Stimulated activated CD8-positive, alpha-beta memory T cell treated with anti-CD3 and anti-CD28 coated beads, Interleukin-4, amount 100 ng/mL, for 48 hours (primary cell): ENCODE measurements at regions not wholly inside any gene's neighbourhood (a gene's known extent, or its start where the extent isn't known, plus 50 kb on each side); places are given as distances from the start of the nearest gene placed in this dataset.

Source experiments
- DNase-seq: peaks from one replicate; pipeline ENCODE4 v3.0.0-alpha.2; 2020

- DNase-seq: no peak
Measured at GRCh38 chr2:147792966-147793617, 51.7 kb upstream of the ACVR2A start.

GRCh38 chr2:147790580-147790979 is 54.2 kb upstream of the ACVR2A start:
- no peak for DNase-seq

- no peak for DNase-seq
Measured at GRCh38 chr2:147789720-147790119, 55.1 kb upstream of the ACVR2A start.

GRCh38 chr2:147789287-147789686 is 55.5 kb upstream of the ACVR2A start:
- DNase-seq: no peak

- DNase-seq: no peak
Measured at GRCh38 chr2:147782141-147782930, 62.5 kb upstream of the ACVR2A start.

- no peak for DNase-seq
Measured at GRCh38 chr2:147779440-147779839, 65.4 kb upstream of the ACVR2A start.

- no peak for DNase-seq
Measured at GRCh38 chr2:147777394-147777793, 67.4 kb upstream of the ACVR2A start.

- DNase-seq: no peak
Measured at GRCh38 chr2:147774805-147775204, 70.0 kb upstream of the ACVR2A start.

- no peak for DNase-seq
Measured at GRCh38 chr2:147773479-147773878, 71.3 kb upstream of the ACVR2A start.

GRCh38 chr2:147772781-147773180 is 72.0 kb upstream of the ACVR2A start:
- DNase-seq: no peak

GRCh38 chr2:147763861-147764260 is 81.0 kb upstream of the ACVR2A start:
- no peak for DNase-seq

GRCh38 chr2:147760984-147761383 is 83.8 kb upstream of the ACVR2A start:
- no peak for DNase-seq

GRCh38 chr2:147759536-147759935 is 85.3 kb upstream of the ACVR2A start:
- no peak for DNase-seq

GRCh38 chr2:147758821-147759220 is 86.0 kb upstream of the ACVR2A start:
- DNase-seq: no peak

GRCh38 chr2:147756069-147756468 is 88.8 kb upstream of the ACVR2A start:
- no peak for DNase-seq

- DNase-seq: no peak
Measured at GRCh38 chr2:147740211-147740927, 104.5 kb upstream of the ACVR2A start.

GRCh38 chr2:147739508-147739907 is 105.3 kb upstream of the ACVR2A start:
- DNase-seq: no peak

- DNase-seq: no peak
Measured at GRCh38 chr2:147718831-147719230, 126.0 kb upstream of the ACVR2A start.

GRCh38 chr2:147716906-147717305 is 127.9 kb upstream of the ACVR2A start:
- no peak for DNase-seq

- DNase-seq: no peak
Measured at GRCh38 chr2:147715807-147716206, 129.0 kb upstream of the ACVR2A start.

GRCh38 chr2:147714582-147714981 is 130.2 kb upstream of the ACVR2A start:
- DNase-seq: no peak

- no peak for DNase-seq
Measured at GRCh38 chr2:147713349-147713748, 131.5 kb upstream of the ACVR2A start.

GRCh38 chr2:147712051-147712450 is 132.8 kb upstream of the ACVR2A start:
- DNase-seq: no peak

- DNase-seq: no peak
Measured at GRCh38 chr2:147711031-147711430, 133.8 kb upstream of the ACVR2A start.
